HEK293T (cell line): ENCODE measurements at regions not wholly inside any gene's neighbourhood (a gene's known extent, or its start where the extent isn't known, plus 50 kb on each side); places are given as distances from the start of the nearest gene placed in this dataset.

Source experiments
- CTCF ChIA-PET: fragments of 350-600 bp; formaldehyde crosslinking; extraction: SDS; loops from one replicate; lab custom pipeline; 2021; ENCODE audit warnings: antibody characterized with exemption, inconsistent platforms; lab: Yijun Ruan, JAX
- POLR2A ChIA-PET: fragments of 350-600 bp; formaldehyde crosslinking; extraction: SDS; loops from one replicate; lab custom pipeline; 2020; ENCODE audit warnings: antibody characterized with exemption, inconsistent platforms; lab: Yijun Ruan, JAX
- DNase-seq: peaks from one replicate; pipeline ENCODE4 v3.0.0; 2012; ENCODE audit warnings: mixed read lengths; ENCODE audit errors: extremely low spot score
- ARNT ChIP-seq: fragments of 450-650 bp; IDR thresholded peaks from 2 replicates; pipeline ENCODE4 v1.6.1; 2017; ENCODE audit warnings: mild to moderate bottlenecking
- BHLHE40 ChIP-seq: fragments of 450-650 bp; IDR thresholded peaks from 2 replicates; pipeline ENCODE4 v1.6.1; 2016; ENCODE audit warnings: mild to moderate bottlenecking, moderate library complexity, borderline replicate concordance
- CTBP1 ChIP-seq: fragments of 450-650 bp; IDR thresholded peaks from 2 replicates; pipeline ENCODE4 v1.6.1; 2016; ENCODE audit warnings: borderline replicate concordance
- ELF4 ChIP-seq: fragments of 450-650 bp; IDR thresholded peaks from 2 replicates; pipeline ENCODE4 v1.6.1; 2017; ENCODE audit warnings: antibody characterized with exemption
- FOXA1 ChIP-seq: fragments of 450-650 bp; IDR thresholded peaks from 2 replicates; pipeline ENCODE4 v1.6.1; 2016; ENCODE audit warnings: mild to moderate bottlenecking
- FOXK2 ChIP-seq: fragments of 450-650 bp; IDR thresholded peaks from 2 replicates; pipeline ENCODE4 v1.6.1; 2016; ENCODE audit warnings: mild to moderate bottlenecking
- FOXM1 ChIP-seq: fragments of 450-650 bp; IDR thresholded peaks from 2 replicates; pipeline ENCODE4 v1.6.1; 2017; ENCODE audit warnings: mild to moderate bottlenecking, borderline replicate concordance
- HDGF ChIP-seq: fragments of 450-650 bp; IDR thresholded peaks from 2 replicates; pipeline ENCODE4 v1.6.1; 2017; ENCODE audit warnings: antibody characterized with exemption, borderline replicate concordance
- L3MBTL2 ChIP-seq: fragments of 450-650 bp; conservative IDR thresholded peaks from 2 replicates; pipeline ENCODE4 v1.6.1; 2016; ENCODE audit warnings: mild to moderate bottlenecking
- LEF1 ChIP-seq: fragments of 450-650 bp; IDR thresholded peaks from 2 replicates; pipeline ENCODE4 v1.6.1; 2017; ENCODE audit warnings: mild to moderate bottlenecking, borderline replicate concordance
- NFRKB ChIP-seq: fragments of 450-650 bp; IDR thresholded peaks from 2 replicates; pipeline ENCODE4 v1.6.1; 2016; ENCODE audit warnings: mild to moderate bottlenecking, moderate library complexity
- SP1 ChIP-seq: fragments of 450-650 bp; IDR thresholded peaks from 2 replicates; pipeline ENCODE4 v1.6.1; 2017
- SUZ12 ChIP-seq: fragments of 450-650 bp; IDR thresholded peaks from 2 replicates; pipeline ENCODE4 v1.6.1; 2016; ENCODE audit warnings: mild to moderate bottlenecking
- TARDBP ChIP-seq: fragments of 450-650 bp; IDR thresholded peaks from 2 replicates; pipeline ENCODE4 v1.6.1; 2016
- ZNF384 ChIP-seq: fragments of 450-650 bp; IDR thresholded peaks from 2 replicates; pipeline ENCODE4 v1.6.1; 2016
- TF ChIP-seq, protein P1 (sequence below): fragments of 450-650 bp; IDR thresholded peaks from 2 replicates; pipeline ENCODE4 v1.6.1; 2016

DNA sequence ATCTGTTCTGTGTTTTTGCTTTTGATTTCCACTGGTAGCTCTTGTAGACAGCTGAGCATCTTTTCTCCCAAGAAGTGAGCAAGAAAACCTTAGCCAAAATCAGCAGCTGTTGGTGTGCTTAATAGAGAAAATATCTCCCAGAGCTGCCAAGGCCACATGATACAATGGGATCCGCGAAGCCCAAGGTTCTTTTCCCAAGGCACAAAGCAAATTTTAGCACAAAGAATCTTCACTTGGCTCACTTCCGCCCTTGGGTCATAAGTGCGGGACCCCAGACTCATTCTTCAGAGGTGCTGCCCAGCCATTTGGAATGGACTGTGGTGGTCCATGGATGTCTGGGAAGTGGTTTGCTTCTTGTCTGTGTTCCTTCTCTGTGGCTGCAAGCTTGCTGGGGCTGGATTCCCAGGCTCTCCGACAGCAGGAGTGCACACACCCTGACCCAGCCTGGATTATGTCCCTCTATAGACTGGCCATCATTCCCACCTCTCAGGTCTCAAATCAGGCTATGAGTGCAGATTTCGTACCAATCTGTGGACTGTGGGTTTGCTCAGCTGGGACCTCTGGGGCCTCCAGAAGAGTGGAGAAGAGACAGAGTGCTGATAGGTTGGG, 93.0 kb upstream of the TMEM72 start:
- CTCF ChIA-PET: no interaction called here
- TF ChIP-seq SUZ12 (no peak), FOXK2 (no peak), FOXA1 (no peak), LEF1 (no peak), FOXM1 (no peak), CTBP1 (no peak), TARDBP (no peak), NFRKB (no peak), ARNT (no peak), ZNF384 (no peak), BHLHE40 (no peak), ELF4 (no peak), L3MBTL2 (no peak), HDGF (no peak)
- TF ChIP-seq, protein P1, sequence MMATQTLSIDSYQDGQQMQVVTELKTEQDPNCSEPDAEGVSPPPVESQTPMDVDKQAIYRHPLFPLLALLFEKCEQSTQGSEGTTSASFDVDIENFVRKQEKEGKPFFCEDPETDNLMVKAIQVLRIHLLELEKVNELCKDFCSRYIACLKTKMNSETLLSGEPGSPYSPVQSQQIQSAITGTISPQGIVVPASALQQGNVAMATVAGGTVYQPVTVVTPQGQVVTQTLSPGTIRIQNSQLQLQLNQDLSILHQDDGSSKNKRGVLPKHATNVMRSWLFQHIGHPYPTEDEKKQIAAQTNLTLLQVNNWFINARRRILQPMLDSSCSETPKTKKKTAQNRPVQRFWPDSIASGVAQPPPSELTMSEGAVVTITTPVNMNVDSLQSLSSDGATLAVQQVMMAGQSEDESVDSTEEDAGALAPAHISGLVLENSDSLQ: no peak
- DNase-seq: no peak
- POLR2A ChIA-PET: no interaction called here

GRCh38 chr10:44818701-44819127, 92.4 kb upstream of the TMEM72 start:
- ChIA-PET CTCF (no interaction called here), POLR2A (no interaction called here)
- TF ChIP-seq, protein P1: no peak
- no peak for TF ChIP-seq SP1
- no peak for TF ChIP-seq FOXA1
- TF ChIP-seq SUZ12: no peak
- TF ChIP-seq ARNT: no peak
- no peak for TF ChIP-seq L3MBTL2
- no peak for TF ChIP-seq BHLHE40
- no peak for TF ChIP-seq FOXM1
- TF ChIP-seq ZNF384: no peak
- no peak for TF ChIP-seq NFRKB
- no peak for TF ChIP-seq HDGF
- no peak for TF ChIP-seq FOXK2
- no peak for TF ChIP-seq TARDBP
- no peak for TF ChIP-seq LEF1
- TF ChIP-seq ELF4: no peak
- TF ChIP-seq CTBP1: no peak
- no peak for DNase-seq

DNA sequence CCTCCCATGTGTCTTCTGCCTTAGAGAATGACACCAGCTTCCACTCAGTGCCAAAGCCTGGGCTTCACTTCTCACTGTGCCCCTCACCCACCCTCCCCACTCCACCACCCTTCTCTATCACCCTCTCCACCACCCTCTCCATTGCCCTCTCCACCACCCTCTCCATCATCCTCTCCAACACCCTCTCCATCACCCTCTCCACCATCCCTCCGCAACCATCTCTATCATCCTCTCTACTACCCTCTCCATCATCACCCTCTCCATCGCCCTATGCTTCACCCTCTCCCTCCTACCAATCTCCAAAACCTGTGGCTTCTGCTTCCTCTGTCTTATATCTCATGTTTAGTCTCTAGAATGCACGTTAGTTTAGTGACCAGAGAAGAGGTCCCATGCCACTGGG, 91.0 kb upstream of the TMEM72 start:
- POLR2A ChIA-PET: no interaction called here
- TF ChIP-seq FOXA1 (no peak), FOXK2 (no peak), SP1 (no peak), ELF4 (no peak), ARNT (no peak), FOXM1 (no peak), NFRKB (no peak), LEF1 (no peak), L3MBTL2 (no peak), TARDBP (no peak), ZNF384 (no peak), BHLHE40 (no peak), CTBP1 (no peak), SUZ12 (no peak), HDGF (no peak)
- TF ChIP-seq, protein P1: no peak
- DNase-seq: no peak
- CTCF ChIA-PET: no interaction called here

DNA sequence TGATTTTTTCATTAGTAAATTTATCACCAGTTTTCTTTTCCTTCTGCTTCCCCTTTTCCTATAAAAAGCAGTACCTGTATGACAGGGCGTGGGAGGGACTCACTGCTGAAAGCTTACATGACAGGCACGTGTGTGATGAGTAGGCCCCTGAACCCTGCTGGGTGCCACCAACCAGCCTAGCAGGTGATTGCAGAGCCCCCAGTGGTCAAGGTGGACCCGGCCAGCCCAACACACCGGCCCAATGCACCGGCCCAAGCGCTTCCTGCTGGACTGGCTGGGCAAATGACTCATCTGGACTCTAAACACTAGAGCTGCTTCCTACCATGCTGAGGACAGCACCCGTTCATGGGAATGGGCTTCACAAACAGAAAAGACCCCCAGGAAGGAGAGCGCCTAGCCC, 89.8 kb upstream of the TMEM72 start:
- ChIA-PET POLR2A (no interaction called here), CTCF (no interaction called here)
- no peak for TF ChIP-seq TARDBP
- TF ChIP-seq LEF1: no peak
- no peak for TF ChIP-seq HDGF
- DNase-seq: no peak

- TF ChIP-seq BHLHE40 (no peak), TARDBP (no peak), FOXA1 (no peak), HDGF (no peak), ZNF384 (no peak), SUZ12 (no peak), NFRKB (no peak)
- ChIA-PET CTCF (no interaction called here), POLR2A (no interaction called here)
- no peak for DNase-seq
Measured at GRCh38 chr10:44822349-44822748, 88.8 kb upstream of the TMEM72 start.

DNA sequence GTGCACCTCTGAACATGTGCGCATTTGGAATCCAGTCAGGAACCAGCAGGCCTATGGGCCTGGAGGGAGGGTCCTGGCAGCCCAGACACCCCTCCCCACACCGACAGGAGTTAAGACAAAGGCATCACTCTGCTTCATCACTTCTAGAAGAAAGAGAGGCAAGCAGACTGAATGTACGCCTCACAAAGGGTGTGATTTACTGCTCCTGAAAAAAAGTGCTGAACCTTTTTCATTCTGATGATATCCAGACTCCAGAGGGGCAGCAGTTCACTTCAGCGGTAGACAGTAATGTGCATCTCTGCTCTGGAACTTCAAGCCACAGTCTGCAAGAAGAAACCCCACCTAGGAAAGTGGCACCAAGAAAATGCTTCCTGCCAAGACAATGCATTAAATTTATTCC, 88.2 kb upstream of the TMEM72 start:
- no peak for DNase-seq
- POLR2A ChIA-PET: no interaction called here
- CTCF ChIA-PET: no interaction called here
- no peak for TF ChIP-seq SUZ12
- TF ChIP-seq SP1: no peak
- no peak for TF ChIP-seq FOXA1
- TF ChIP-seq L3MBTL2: no peak
- TF ChIP-seq ZNF384: no peak
- TF ChIP-seq CTBP1: no peak
- TF ChIP-seq FOXM1: no peak
- no peak for TF ChIP-seq BHLHE40
- TF ChIP-seq, protein P1: no peak
- no peak for TF ChIP-seq ELF4
- TF ChIP-seq HDGF: no peak
- no peak for TF ChIP-seq ARNT
- TF ChIP-seq NFRKB: no peak
